ENCODE measurements at regions not wholly inside any gene's neighbourhood (a gene's known extent, or its start where the extent isn't known, plus 50 kb on each side); places are given as distances from the start of the nearest gene placed in this dataset.
A peak's percentile ranks its signal among the peaks of the same experiment; 100 is the strongest.

DNA sequence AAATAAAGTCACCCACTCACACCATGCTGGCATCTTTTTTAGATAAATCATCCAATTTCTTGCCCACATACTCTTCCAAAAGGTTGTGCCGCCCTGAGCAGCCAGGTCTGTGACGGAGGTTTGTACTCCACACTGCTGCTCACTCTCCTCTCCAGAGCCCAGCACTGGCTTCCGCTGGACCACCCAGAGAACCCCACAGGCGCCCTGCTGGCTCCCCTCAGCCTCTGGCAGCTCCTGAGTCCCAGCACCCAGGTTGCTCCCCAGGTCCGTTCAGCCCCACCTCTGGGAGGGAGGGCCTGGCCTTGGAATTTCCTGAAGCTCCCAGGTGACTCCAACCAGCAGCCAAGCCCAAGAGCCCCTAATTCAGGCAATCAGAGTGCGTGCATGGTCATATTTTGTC lies 131.7 kb upstream of the CST7 start:
- no peak for DNase-seq

DNA sequence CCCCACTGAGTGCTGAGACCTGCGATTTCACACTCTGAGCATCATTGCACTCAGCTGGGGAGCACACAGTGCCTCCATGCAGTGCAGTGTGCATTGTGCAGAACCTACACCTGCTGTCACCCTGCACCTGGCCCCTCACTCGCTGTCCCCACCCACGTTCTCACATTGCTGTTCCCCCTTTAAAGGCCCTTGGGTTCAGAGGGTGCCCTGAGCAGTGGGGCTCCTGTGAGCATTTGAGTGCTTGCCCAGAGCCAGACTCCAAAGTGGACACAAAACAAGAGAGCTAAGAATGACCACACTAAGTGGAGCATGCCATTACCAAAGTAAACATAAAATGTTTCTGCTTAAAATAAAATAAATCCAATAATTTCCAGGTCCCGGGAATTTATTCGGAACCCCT lies 131.0 kb upstream of the CST7 start:
- peak; percentile 13 for DNase-seq

DNA sequence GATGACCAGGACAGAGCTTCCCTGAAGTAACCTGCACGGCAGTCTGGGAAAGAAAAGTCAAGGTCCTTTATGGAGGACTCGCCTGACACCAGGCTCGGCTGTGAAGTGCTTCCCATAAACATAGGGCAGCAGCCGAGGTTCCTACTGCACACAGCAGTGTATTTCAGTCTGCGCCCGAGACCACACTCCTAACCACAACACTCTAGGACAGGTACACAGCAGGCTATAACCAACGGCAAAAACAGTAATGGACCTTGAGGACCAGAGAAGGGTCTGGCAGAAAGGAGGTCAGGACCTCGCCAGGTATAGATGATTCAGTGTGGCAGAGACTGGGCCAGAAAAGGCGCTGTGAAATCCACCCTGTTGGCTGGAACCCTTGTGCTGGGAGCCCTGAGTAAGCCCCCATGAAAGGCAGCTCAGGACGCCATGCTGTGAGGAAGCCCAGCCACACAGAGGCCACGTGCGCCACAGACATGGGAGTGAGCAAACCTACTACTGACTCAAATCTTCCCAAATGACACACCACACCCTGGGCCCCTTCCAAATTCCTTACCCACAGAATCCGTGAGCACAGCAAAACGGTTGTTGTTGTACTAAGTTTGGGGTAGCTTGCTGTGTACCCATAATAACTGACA lies 129.6 kb upstream of the CST7 start:
- no peak for DNase-seq

DNA sequence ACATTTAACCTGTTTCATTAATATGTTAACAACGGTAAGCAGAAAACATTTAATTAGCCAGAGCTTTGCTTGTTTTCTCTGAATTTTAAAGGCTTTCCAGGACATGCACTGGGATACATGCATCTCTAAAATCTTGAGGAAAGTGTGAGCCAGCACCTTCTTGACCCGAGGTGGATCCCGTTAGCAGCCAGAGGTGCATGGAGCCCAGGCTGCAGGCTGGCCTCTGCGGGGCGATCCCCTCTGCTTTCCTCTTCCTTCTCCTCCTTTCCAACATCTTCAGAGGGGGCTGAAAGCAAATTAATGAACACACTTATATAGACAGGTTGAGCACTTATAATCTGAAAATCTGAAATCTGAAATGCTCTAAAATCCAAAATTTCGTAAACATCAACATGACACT lies 128.7 kb upstream of the CST7 start:
- no peak for DNase-seq

DNA sequence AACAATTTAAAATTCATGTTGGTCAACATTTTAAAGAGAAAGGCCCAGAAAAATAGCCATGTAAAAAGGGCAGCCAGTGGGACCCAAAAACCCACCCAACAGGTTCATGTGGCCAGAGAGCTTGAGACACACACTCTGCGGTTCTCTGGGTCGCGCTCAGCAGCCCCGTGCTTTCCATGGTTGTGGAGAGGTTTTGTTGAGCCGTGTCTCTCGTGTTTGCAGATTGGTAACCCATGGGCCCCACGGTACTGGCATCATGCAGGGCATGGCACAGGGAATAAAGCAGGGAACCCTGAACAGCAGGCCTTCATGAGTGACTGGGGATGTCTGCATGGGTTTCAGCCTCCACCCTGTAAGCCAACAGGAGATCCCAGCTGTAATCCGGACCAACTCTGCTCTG lies 127.7 kb upstream of the CST7 start:
- no peak for DNase-seq

DNA sequence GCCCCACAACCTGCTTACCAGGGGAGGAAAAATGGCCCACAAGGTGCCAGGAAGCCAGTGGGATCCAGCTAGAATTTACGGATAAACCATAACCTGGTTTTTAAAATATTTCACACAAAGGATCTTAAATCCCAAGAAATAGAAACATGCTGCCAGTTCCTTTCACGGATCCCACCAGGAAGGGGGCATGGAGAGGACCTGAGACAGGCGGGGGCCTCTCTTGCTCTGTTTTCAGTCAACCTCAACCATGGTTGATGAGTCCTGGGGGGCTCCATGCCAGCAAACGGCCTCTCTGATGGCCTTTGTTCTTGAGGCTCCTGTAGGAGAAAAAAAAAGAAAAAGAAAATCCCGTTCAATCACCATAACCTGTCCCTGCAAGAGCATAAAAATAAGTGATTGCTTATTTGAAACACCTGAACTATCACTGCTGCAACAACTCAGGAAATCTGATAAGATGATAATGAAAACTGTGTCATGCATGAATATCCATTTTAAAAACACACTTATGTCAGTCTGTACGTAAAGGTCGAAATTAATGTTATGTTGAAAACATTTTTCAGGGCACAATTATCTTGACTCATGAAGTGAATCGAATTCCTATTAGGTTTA lies 125.8 kb upstream of the CST7 start:
- no peak for DNase-seq

DNA sequence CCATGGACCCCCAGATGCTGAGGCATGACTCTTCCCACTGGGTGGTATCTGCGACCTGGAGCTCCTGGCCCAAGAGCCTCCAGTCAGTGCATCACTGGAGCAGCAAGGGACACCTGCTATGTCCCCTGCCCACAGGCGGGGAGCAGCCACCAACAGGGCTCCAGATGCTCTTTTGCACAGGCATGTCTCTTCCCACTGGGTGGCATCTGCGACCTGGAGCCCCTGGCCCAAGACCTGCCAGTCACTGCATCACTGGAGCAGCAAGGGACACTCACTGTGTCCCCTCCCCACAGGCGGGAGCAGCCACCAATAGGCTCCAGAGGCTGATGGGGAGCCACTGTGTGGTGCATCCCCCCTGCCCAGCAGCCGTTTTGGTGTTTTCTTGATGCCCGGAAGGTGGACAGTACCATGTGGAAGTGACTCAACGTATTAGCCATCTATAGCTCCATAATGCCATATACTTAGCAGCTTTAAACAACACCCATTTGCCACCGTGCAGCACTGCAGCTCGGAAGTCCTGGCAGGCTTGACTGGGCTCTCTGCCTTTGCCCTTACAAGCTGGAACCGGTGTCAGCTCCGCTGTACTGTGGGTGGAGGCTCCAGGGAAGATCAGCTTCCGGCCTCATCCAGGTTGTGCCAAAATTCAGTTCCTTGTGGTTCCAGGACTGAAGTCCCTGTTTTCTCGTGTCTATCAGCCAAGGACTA lies 124.9 kb upstream of the CST7 start:
- no peak for DNase-seq

DNA sequence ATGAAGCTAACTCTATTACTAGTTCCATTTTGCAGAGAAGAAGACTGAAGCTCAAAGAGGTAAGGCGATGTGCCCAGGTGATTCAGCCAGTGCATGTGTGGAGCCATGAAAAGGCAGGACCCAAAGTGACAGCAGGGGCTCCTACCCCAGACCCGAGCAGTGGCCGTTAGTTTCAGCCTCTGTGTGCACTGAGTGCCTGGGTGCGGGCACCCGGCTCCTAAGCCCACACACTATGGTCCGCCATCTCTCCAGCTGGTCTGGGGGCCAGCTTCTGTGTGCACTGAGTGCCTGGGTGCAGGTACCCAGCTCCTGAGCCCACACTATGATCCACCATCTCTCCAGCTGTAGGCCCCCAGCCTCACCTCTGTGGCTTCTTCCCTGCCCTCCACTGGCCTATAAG lies 123.5 kb upstream of the CST7 start:
- no peak for DNase-seq

DNA sequence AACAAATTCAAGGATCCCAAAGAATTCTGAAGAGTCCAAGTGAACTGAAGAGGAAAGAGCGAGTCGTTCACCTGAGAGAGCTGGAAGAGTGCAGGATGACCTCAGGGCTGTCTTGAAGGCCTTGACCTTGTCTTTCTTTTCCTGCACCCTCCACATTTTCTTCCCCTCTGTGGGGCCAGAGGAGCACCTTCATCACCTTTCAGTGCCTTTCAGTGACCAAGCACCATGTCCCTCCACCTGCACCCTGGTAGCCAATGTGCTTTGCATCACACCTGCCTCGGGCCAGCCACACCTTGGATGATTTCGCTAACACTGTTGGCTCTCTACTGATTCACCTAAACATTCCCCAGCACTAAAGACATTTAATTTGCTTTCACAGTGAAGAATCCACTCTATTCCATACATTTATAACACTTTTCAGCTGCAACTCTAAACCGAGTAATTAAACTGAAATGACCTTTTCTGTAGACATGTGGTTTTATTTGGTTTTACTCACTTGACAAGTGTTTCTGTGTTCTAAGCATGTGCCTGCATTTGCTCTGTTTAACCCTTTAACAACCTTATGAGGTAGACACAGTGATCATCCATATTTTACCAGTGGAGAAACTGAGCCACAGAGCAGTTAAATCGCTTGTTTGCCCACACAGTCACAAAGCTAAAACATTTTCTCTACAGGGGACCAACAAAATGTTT lies 121.3 kb upstream of the CST7 start:
- no peak for DNase-seq

DNA sequence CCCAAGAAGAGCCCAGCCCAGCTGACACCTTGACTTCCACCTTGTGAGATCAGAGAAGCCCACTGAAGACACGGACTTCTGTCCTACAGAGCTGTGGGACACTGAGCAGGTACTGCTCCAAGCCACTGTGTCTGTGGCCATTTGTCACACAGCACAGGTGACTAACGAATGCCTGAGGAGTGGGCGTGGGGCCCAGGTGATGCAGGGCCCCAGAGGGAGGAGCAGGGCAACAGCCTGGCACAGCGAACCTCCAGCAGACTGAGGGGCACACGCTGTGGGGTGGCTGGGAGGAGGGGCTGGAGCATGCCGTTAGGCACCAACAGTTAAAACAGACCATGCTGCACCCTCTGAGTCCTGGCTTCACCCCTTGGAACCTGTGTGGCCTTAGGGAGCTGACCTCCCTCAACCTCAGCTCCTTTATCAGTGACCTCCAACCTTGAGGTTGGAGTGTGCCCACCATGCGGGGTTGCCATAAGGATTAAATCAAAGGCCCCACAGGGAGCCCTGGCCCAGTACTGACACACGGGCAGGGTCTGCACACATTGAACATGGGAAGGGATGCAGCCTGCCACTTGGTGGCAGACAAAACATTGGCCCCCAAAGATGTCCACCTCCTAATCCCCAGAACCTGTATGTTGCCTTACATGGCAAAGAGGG lies 119.9 kb upstream of the CST7 start:
- no peak for DNase-seq

DNA sequence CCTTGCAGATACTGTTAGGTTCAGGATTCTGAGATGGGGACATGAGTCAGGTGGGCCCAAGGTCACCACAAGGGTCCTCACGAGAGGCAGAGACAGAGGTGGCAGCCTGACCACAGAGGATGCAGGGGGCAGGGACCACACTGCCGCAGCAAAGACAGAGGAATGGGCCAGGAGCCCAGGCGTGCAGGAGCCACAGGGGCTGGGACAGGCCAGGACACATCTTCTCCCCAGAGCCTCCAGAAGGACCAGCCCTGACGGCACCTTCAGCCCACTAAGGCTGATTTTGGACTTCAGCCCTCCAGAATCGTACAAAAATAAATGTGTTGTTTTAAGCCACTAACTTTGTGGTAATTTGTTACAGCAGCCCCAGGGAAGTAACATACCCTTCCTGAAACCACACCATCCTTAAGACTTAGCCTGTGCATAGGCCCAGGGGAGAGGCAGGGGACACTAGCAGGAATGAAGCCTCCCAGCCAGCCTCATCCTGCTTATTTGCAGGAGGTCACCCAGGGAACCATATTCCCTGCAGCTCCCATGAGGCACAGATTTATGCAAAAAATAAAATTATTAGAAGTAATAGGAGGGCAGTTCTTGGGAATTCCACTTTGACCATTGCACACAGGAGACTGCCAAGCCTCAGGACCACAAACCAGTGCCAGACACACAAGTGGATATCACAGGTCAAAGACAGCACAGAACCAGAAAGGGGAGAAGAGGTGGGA lies 119.3 kb upstream of the CST7 start:
- DNase-seq = no peak

DNA sequence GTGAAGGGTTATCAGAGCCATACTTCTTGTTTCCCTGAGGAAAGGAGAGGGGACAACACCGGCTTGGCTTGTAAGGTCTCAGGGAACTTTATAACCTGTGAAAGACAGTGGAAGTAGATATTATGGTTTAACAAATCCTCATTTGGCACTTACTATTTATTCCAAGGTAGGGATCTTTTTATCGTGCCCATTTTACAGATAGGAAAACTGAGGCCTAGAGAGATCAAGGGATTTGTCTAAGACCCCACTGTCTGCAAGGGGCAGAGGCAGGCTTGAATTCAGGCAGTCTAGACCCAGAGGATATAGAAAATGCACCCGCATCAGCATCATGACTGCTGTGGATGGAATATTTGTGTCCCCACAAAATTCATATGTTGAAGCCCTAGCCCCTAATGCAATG lies 118.4 kb upstream of the CST7 start:
- DNase-seq = no peak

DNA sequence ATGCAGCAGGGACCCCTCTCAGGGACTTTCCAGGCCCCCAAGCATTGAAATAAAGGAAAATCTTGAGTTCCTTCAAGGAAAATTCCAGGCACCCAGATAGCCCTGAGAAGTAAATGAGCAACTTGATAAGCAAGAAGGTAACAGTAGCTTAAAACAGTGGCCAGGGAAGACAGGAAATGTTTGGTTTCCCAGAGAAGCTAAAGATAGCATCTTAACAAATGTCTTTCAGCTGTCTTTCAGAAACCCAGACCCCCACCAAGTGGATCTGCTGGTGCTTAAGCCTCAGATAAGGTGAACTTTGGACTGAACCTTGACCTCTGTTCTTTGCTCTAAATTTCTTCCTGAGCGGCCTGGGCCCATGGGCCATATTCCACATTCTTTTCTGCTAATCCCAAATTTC lies 117.8 kb upstream of the CST7 start:
- no peak for DNase-seq

DNA sequence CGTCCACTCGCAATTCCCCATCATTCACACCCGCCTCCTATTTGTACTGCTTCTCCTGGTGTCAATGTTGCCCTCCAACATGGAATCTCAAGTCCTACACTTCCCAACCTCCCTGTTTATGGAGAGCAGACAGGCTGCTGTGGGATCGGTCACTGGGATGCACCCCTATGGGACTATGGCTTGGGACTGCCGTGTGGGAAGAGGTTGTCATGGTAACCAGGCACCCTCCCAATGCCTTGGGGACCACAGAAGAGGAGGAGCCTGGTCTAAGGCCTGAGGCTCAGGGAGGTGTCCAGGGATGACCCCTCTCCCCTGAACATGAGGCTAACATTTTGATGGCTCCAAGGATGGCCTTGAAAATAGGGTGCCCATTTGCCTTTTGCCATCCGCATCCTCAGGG lies 116.6 kb upstream of the CST7 start:
- no peak for DNase-seq

DNA sequence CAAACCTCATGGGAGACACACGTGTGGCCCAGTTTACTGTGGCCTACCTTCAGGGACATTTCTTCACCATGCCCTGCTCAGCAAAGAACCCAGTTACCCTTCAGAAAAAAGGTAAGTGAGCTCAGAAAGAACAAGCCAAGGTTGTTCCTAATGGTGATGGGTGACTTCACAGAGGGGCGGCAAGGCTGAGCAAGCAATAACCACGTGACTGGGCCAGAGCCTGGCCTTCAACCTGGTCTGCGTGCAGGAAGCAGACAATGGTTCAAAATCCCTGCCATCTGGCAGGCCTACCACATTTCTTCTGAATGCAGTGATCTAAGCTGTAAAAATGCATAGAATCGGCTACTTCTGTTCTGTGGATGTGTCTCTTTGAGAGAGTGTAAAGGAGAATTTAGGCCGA lies 115.5 kb upstream of the CST7 start:
- no peak for DNase-seq

DNA sequence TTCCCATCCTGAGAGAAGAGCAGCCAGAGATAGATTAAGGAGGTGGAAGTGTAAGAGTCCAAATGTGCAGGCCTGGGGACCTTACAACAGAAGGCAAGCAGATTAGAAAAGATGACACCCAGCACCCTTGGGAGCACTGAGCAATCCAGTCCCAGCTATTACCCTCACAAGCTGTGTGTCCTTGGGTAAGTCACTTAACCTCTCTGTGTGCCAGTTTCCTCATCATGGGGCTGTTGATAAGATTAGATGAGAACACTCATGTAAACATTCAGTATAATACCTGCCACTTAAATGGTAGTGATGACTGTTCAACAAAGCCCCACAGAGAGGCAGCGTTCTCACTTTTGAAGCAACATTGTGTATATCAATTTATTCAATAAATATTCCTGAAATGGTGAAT lies 114.8 kb upstream of the CST7 start:
- DNase-seq = peak; percentile 19

DNA sequence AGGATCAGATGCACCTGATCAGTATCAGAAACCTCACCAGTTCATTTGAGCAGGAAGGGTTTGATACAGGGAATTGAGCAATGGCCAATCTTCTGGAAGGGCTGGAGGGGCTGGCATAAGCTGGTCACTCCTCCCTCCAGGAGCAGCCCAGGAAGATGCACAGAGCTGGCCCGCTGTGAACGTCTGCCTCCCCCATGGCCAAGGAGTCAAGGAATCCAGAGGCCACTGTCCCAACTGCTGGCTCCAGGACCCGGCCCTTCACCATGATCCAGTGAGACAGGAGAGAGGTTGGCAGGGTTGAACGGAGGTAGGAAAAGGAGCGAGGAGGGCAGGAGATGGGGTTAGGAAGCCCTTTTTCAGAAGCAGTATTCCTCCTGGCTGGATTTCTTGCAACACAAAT lies 113.9 kb upstream of the CST7 start:
- DNase-seq = no peak

DNA sequence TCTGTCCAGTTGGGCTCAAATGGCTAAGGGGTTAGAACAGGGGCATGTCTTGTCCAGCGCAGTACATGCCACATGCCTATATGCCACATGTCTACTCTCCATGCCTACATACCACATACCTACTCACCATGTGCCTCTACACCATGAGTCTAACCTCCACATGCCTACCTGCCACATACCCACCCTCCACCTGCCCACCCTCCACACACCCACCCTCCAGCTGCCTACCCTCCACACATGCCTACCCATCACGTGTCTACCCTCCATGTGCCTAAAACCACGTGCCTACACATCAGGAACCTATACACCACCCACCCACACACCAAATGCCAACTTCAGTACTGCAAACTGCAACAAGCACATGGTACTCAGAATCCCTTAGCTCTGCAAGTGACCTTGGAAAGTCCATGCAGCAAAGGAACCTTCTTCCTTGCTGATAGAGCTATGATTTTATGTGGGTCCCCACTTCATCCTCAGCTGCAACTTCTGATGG lies 113.0 kb upstream of the CST7 start:
- DNase-seq = no peak

DNA sequence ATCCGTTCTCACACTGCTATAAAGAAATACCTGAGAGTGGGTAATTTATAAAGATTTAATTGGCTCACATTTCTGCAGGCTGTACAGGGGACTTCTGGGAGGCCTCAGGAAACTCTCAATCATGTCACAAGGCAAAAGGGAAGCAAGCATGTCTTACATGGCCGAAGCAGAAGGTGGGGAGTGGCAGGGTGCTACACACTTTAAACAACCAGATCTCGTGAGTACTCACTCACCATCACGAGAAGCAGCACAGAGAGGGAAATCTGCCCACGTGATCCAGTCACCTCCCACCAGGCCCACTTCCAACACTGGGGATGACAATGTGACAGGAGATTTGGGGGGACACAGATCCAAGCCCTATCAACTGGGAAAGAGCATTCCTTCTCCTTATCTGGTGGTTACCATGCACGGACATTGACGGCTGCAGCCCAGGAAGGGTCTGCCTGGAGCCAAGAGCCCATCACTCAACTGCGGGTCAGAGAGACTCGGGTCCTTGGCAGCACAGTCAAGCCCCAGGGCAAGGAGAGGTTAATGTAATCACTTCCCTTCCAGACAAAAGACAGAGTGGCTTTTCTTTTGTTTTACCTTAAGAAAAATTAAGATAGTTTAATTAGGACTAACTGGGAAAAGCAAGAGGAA lies 112.3 kb upstream of the CST7 start:
- DNase-seq = peak; percentile 26

DNA sequence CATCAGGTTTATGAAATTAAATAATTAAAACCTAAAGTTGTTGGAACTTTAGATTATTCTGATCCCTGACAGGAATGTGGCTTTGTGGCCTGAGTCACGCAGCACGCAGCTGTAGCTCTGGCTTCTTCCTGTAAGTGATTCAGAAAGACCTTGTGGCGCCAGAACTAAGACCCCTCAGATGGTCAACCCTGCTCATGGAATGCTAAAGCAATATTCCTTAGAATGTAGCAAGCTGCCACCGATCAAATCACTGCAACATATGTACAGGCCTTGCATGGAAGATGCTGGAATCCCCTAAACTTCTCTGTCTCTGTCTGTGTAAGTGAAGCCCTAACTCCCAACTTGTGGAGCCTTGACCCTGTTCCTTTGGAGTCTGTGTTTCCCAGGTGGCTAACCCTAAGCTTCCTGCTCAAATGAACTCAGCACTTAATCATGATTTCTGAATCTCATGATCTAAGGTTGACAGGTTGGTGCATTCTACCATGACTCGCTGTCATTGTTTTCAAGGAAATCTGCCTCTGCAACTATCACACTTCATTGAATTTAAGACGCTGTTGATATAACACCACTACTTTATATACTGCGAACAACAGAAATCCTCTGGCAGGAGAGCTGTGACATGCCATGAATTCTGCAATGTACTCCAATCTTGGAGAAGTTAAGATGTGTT lies 111.2 kb upstream of the CST7 start:
- no peak for DNase-seq

Measured in NCI-H69 (cell line).